D721Med (cell line): ENCODE measurements at regions not wholly inside any gene's neighbourhood (a gene's known extent, or its start where the extent isn't known, plus 50 kb on each side); places are given as distances from the start of the nearest gene placed in this dataset.
"Not testable (repeated sequence)": the region's sequence is repeated elsewhere in the genome, so short reads cannot be mapped to it uniquely, and the experiment has no call there.

Source experiments
- DNase-seq: peaks from one replicate; pipeline ENCODE4 v3.0.0; 2011; ENCODE audit warnings: low spot score; ENCODE audit not compliant: insufficient read length
- FAIRE-seq: peaks from 2 replicates; lab custom pipeline; 2011; peaks lifted over from hg19 to GRCh38; lab: Jason Lieb, UNC
- CTCF ChIP-seq: IDR thresholded peaks from 2 replicates; pipeline ENCODE4 v1.5.1; 2012; ENCODE audit warnings: mild to moderate bottlenecking, control low read depth; ENCODE audit not compliant: insufficient read depth; ENCODE audit errors: missing control alignments

GRCh38 chr12:114041136-114041535 is 75.0 kb upstream of the RBM19 start:
- TF ChIP-seq CTCF = no peak
- DNase-seq = no peak
- FAIRE-seq = no peak

GRCh38 chr12:114038962-114039361 is 72.8 kb upstream of the RBM19 start:
- no peak for FAIRE-seq
- no peak for TF ChIP-seq CTCF

GRCh38 chr12:114032801-114033200 is 66.7 kb upstream of the RBM19 start:
- no peak for TF ChIP-seq CTCF
- FAIRE-seq (no peak), DNase-seq (no peak)

More at GRCh38 chr12:114038962-114039361, 72.8 kb upstream of the RBM19 start:
- no peak for DNase-seq

GRCh38 chr12:114030451-114030850 is 64.3 kb upstream of the RBM19 start:
- TF ChIP-seq CTCF = no peak
- FAIRE-seq = no peak
- no peak for DNase-seq

- no peak for TF ChIP-seq CTCF
- FAIRE-seq (no peak), DNase-seq (no peak)
These were observed 60.7 kb upstream of the RBM19 start for GRCh38 chr12:114026805-114027204.

- FAIRE-seq (no peak), DNase-seq (no peak)
- no peak for TF ChIP-seq CTCF
These were observed 59.8 kb upstream of the RBM19 start for GRCh38 chr12:114025935-114026334.

- DNase-seq, FAIRE-seq: not testable (repeated sequence)
These were observed 56.0 kb upstream of the RBM19 start for GRCh38 chr12:114022081-114022480.

GRCh38 chr12:114018669-114019068 is 52.5 kb upstream of the RBM19 start:
- DNase-seq = no peak
- no peak for FAIRE-seq

More at GRCh38 chr12:114018669-114019068, 52.5 kb upstream of the RBM19 start:
- no peak for TF ChIP-seq CTCF
